NCI-H2081 treated with DMSO at 0.1 percent for 48 hours (cell line): ENCODE measurements at regions not wholly inside any gene's neighbourhood (a gene's known extent, or its start where the extent isn't known, plus 50 kb on each side); places are given as distances from the start of the nearest gene placed in this dataset.

Source experiments
- DNase-seq: peaks from one replicate; lab custom pipeline; 2025; lab: John Stamatoyannopoulos, UW

DNA sequence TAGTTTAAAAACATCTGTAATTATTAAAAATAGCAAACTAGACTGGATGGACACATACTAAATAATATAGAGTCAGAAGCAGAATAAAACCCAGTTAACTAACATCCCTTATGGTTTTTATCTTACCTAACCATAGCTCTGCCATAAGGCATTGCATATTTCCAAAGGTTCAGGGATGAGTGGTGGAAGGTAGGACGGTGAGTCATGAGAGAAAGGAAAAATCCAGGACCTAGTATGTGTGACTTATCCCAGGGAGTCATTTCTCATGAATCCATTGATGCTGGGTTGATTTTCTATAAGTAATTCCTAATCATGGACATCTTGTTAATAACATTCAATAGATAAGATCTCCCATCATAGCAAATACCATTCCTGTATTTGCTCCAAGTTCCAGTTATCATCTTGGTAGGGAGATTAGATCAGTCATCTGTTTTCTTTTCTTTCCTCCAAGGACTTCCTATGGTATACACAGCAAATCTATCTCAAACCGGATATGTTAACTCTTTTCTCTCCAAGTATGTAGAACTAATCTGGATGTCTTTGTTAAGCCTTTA, 490.7 kb upstream of the B3GALT2 start:
- no peak for DNase-seq

DNA sequence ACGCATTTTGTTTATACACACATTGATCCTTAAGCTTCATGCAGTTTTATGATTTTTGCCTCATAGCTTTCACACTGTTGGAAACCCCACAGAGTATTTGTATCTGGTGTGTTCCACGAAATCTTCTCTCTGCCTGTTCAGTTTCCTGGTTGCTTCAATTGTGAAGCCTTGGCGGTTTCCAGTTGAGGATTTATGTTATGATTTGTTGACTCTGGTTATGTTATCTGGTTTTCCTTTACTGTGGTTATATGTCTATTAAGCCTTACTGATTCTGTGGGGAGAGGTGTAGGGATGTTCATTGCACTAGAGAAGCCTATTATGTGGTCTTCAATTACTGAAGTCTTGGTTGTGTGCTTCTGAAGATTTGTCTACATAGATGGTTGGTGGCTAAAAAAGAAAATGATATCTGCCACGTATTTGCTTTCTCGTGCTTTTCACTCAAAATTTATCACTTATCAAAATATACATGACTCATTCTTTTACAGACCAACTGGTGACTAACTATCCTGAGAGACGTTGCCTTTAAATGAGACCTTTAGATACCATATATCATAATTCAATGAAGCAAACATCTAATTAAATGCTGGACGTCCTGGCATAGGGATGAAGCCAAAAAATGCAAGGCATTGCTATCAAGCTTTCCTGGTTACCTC, 488.0 kb upstream of the B3GALT2 start:
- no peak for DNase-seq

DNA sequence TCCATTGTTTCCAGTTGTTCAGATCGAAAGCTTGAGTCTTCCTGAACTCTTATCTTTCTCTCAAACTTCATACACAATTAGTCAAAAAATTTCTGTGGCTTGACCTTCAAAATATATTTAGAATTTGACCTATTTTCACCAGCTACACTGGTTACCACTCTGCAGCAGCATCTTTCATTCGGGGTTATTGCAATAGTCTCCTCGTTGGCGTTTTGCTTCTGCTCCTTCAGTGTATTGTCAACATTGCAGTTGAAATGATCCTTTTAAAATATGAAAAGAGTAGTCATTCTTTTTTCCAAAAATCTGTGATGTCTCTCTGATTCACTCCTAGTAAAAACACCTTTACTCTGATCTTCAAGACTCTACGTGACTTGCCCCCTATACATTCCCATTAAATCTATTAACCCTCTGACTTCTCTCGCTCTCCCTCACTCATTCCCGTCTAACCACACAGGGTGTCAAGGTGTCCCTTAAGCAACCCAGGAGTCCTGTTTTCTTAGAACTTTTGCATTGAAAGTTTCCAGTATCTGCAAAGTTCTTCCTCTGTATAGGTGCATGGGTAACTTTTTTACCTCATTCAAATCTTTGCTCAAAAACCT, 480.2 kb upstream of the B3GALT2 start:
- DNase-seq = no peak

DNA sequence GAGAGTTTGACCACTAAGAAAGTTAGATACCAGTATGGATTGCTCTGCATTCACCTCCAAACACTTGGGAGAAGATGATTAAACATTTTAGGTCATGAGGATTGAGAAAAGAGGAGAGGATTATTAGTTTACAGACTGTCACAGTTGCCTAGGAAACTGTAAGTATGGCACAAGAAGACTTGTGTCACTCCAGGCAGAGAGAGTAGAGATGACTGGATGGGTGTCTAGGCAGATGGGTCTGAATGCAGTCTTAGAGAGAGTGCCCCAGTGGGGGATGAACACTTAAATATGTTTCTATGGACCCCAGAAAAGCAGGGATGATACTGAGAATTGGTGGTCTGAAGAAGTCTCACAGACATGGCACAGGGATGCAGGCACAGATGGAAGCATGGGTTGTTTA, 477.6 kb upstream of the B3GALT2 start:
- DNase-seq = no peak

DNA sequence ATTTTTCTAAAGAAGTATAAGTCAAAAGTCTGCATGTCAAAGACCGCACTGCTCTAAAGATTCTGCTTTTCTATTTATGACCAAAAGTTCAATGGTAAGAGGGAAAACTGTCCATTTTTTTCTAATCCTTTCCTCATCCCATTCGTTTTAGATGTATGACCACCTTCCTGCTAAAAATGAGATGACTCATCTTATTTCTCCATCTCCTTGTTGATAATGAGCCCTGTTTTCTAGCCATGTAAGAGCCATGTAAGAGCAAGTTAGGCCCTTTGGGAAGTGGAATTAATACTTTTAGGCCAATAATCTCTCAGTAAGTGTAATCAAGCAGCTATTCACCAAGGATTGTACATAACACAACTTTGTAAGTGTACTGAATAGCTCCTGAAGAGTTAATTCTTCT, 475.6 kb upstream of the B3GALT2 start:
- no peak for DNase-seq

DNA sequence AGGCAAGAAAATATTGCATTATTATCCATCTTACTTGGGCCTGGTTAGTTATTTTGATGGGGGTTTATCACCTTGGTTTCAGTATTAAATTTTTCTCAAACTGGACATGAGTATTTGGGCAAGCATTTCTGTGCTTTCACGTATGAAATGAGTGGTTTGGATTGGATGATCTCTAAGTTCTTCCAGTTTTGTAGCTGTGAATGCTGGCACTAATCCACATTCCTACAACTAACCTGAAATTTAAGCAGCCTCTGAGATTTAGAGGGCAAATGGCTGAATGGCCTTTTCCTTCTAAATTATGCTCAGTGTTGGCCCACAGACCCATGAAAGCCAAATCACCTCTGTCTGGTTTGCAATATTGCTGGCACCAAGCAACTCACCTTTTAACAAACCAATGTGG, 475.0 kb upstream of the B3GALT2 start:
- DNase-seq = no peak

DNA sequence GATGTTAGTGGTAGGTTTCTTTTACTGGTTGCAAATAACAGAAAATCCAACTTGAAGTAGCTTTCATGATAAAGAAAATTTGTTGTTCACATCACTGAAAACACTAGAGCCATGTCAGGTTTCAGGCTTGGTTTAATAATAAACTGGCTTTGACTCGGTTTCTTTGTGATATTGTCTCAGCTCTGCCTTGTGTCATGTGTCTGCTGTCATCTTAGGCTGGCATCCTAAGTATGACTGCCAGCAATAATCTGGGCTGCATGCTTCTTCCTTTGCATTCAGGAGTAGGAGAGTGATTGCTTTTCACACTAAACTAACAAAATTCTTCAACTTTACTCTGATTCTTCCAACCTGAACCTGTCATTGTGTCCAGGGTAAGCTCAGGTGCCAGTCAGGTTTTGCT, 474.0 kb upstream of the B3GALT2 start:
- no peak for DNase-seq

DNA sequence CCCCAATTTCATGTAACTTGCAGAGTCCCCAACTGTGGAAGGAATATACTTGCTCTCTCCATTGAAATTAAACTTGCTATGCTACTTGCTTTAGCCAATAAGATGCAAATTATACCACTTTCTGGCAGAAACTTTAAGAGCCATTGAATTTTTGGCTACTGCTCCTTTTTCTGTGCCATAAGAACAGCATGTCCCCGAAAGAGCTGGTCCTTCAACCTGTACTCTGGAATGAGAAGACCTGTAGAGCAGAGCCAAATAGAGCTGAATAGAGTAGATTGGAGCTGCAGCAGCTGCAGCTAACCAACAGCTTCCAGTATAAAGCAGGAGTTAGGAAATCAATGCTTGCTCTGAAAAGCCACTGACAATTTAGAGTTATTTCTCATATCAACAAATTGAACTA, 472.3 kb upstream of the B3GALT2 start:
- DNase-seq = no peak

DNA sequence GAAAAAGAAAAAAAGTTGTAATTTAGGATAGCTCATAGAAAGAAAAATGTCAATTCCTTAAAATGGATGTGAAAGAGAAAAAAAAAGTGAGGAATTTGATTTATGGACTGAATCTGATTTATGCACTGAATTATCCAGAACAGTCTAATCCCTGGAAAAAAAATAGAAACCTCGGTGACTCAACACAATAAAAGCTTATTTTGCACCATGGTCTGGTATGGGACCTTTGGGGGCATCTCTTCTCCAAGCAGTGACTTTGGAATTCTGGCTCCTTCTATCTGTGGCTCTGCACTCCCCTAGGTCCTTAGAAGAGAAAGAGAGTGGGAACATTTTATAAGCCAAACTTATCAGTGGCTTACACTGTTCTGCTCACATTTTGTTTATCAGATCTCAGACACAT, 471.7 kb upstream of the B3GALT2 start:
- no peak for DNase-seq

DNA sequence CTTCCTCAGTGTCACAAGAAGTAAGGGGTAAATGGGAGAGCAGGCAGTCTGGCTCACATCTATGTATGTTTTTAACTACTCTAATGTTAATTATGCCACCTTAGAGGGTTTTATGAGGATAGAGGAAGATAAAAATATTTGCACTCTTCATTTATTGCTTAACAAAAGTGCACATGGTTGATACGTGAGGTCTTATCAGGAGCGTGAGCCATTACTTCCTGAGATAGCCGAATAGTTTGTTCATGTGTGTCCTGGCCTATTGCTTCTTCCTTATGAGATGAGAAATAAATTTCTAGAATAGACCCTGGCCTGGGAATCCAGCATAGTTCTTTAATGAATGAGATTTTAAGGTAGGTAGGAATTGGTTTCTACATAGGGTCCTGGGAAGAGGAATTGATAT, 471.1 kb upstream of the B3GALT2 start:
- DNase-seq = no peak

DNA sequence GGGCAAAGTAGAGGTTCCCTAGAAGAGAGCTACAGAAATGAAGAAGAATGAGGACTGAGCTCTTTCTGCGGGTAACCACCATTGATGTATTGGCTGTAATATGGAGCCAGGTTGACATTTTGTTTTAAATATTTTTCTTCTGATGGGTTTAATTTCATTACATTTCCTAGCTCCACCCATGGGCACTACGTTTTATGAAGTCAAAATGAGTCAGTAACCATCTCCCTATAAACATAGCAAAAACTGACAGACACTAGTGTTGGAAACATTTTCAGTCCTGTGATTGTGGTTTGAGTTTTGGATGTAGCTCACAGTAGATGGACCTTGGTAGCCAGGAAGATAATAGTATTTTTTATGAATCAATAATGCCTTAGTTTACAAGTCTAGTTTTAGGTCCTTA, 470.4 kb upstream of the B3GALT2 start:
- no peak for DNase-seq

DNA sequence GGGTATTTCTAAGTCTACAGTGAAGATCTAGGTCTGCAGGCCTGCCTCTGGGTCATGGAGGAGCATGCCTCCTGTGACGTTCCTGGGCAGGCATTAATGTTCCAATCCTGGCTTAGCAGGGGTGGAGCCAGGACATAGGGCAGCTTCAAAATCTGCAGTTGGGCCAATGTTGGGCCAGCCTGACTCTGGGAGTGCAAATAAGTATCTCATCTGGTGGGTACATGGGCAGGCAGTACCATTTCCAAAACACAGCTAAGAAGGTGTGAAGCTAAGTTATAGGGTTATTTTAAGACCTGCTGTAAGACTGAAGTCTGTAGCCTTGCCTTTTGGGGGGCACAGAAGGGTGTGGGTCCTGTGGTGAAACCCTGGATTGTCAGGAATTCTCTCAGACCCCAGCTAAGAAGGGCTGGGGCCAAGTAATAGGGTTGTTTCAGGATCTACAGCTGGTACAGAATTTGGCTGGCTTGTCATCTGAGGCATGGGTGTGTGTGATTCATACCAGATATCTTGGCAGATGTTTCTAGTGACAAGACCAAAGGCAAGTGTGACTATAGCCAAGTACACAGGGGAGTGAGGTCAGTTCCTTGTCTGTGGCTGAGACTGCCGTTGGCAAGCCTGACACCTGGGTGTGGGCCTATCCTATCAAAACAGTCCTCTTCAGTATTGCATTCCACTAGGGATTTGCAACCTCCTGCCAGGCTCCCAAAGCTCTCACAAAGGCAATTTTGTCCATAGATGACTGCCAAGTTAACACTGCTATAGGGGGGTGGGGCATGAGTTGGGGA, 468.7 kb upstream of the B3GALT2 start:
- DNase-seq = no peak

DNA sequence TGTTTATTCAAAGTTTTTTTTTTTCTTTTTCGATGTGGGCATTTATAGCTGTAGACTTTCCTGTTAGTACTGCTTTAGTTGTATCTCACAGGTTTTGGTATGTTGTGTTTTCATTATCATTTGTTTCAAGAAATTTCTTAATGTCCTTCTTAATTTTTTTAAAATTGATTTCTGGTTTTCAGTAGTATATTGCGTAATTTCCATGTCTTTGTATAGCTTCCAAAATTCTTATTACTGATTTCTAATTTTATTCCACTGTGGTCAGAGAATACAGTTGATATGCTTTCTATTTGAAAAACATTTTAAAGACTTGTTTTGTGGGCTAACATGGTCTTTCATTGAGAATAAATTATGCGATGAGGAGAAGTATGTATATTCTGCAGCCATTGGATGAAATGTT, 463.2 kb upstream of the B3GALT2 start:
- DNase-seq = no peak

DNA sequence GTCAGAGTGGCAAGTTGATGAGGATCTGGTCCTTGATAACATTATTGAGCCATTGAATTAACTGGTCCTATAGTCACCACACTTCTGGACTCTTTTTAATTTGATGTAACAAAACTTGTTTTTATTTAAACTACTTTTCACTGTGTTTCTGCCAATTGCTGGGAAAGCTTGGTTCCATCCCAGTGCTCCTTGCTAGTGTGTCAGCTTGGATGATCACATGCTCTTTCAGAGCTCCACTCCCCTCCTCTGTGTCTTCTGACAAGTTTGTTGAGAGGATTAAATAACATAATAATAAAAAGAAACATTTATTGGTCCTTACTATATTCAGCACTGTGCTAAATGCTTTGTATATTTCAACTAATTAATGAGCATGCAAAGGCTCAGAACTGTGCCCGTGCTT, 448.5 kb upstream of the B3GALT2 start:
- no peak for DNase-seq

DNA sequence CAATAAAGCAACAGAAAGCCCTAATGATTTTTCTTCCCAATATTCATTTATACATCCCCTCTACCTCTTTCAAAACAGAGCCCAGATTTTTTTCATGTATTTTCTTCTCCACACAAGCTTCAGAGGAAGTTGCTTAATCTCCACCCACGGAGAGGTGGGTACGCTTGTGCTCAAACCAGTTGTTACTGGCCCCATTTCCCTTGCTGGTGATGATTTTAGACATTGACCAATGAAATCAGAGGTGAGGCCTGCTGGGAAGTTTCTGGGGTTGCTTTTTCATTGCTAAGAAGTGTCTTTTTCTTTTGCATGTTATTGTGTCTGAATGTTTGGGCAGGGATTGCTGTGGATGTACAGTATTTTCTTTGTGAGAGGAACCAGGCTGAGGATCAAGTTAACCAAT, 448.1 kb upstream of the B3GALT2 start:
- no peak for DNase-seq

DNA sequence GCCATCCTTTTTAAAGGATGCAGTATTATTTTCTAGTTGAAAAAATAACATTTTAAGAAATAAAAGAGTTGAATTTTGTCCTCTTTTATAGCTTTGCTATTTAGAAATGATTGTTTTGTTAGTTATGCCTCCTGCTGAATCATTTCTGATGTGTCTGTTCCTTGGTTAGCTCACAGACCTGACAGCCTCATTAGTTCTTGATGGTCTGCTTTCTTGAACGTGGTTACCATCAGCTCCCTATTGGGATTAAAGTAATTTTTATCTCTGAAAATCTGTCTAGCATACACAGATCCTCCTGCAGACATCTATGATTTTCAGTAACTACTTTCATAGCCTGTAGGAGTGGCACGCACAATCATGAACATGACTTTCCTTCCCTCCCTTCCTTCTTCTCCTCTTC, 447.6 kb upstream of the B3GALT2 start:
- DNase-seq = no peak

DNA sequence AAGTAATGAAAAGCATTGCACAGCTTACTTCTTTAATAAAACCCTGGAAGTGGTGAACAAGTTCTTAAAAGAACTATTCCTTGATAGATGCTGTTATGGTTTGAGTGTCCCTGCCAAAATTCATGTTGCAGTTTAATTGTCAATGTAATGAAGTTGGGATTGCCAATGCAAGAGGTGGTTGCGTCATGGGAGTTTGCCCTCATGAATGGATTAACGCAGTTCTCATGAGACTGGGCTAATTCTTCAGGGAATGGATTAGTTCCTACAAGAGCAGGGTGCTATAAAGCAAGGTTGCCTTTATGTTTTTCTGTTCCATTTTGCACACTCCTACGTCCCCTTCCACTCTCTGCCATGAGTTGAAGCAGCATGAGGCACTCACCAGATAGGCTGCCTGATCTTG, 446.7 kb upstream of the B3GALT2 start:
- no peak for DNase-seq

DNA sequence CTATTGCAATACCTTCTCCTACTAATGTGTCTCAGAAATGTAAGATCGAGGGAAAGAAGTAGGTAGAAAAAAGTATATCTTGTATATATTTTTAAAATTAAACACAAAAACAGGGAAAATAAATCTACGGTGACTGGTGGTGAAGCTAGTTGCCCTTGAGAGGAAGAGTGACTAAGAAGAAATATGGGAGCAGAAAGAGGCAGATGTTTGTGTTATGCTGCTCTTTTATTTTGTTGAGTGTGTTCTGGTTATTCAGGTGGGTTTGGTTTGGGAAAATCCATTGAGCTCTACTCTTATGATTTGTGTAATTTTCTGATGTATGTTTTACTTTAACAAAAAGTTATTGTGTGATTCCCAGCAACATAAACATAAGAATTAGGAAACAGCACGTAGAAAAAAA, 444.9 kb upstream of the B3GALT2 start:
- no peak for DNase-seq

DNA sequence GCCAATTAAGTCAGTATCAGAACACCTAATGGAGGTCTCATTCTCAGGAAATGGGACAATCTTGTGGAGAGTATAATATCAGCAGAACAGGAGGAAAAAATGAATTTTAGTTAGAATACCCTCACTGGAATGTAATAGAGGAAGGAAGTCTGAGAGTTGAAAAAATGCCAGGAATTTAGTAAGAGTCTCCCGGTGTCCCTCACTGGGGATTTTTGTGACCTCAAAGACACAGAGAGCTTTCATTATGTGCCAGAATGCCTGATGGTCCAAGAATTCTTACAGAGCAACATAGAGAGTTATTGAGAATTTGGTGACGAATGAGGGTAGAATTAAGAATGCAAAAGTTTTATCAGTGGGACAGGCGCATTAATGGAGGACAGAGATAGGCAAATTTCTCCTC, 443.5 kb upstream of the B3GALT2 start:
- no peak for DNase-seq

DNA sequence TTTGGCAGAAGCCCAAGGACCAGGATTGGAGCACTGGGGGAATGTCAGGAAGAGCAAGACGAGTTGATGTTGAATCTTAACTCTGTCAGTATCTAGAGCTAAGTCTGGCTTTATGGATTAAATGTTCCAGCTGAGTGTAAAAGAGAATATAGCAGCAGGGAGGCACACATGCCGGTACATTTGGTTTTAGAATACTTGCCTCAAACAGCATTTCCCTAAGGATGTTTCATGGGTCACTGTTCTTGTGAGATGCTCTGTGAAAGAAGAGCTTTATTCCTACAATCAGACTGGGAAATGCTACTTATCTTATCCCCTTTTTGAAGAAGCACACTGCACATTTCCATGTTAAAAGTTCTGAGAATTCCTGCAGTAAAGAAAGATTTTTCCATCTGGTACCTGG, 440.3 kb upstream of the B3GALT2 start:
- no peak for DNase-seq

DNA sequence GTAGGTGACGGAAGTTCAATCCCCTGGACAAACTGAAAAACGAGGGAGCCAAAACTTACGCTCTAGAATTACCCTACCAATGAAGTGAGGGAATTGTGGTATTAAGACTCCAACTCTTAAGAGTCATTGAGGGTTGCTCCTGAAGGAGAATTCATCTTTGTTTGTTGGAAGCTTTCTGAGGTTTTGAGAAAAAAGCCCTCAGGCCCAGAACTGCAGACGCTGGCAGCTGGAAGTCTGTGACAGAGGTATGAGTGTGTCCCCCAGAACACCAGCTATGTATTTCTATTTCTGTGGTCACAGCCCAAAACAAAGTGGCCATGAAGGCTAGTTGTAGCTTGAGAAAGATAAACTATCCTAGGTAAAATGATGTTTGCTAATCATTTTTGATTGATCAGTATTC, 438.8 kb upstream of the B3GALT2 start:
- no peak for DNase-seq

DNA sequence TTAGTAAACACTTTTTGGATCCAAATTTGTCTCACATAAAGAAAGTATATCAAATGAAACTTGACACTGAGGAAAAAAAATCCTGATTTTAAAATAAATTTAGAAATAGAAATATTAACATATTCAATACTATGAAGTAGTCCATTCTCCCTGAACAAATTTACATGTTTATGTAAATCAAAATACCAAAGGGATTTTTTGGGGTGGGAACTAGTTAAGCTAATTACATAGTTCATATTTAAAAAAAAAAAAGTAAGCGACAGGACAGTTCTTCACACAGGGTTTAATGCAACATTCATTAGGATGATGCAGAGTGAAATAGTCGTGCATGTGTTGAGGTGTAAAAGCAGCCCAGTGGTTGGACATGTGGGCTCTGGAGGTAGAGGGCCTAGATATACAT, 433.5 kb upstream of the B3GALT2 start:
- no peak for DNase-seq

DNA sequence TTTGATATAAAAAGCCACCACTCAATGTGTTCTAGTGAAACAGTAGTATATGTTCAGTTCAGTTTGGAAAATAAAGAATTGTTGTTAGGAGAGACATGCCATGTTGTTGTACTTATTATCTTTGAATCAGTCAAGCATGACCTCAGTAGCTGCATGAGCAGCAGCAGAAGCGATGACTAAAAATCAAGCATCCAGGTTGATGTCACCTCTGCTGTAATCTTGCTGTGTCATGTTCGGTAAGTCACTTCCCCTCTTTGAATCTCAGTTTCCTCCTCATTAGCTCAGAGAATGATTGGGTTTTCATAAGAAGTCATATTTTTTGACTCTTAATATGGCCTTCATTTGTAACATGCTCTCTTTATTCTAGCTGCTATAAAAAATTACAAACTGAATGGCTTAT, 428.4 kb upstream of the B3GALT2 start:
- no peak for DNase-seq
